ENCODE measurements at regions not wholly inside any gene's neighbourhood (a gene's known extent, or its start where the extent isn't known, plus 50 kb on each side); places are given as distances from the start of the nearest gene placed in this dataset.

GRCh38 chr7:111622084-111622483 is 59.8 kb upstream of the IMMP2L start:
- TF ChIP-seq CTCF (IDR thresholded peaks at IDR 0.05): no peak
- no peak for TF ChIP-seq POLR2A (IDR thresholded peaks at IDR 0.05)

All from adrenal gland (tissue), 5 donors.